ENCODE measurements at regions not wholly inside any gene's neighbourhood (a gene's known extent, or its start where the extent isn't known, plus 50 kb on each side); places are given as distances from the start of the nearest gene placed in this dataset.

DNA sequence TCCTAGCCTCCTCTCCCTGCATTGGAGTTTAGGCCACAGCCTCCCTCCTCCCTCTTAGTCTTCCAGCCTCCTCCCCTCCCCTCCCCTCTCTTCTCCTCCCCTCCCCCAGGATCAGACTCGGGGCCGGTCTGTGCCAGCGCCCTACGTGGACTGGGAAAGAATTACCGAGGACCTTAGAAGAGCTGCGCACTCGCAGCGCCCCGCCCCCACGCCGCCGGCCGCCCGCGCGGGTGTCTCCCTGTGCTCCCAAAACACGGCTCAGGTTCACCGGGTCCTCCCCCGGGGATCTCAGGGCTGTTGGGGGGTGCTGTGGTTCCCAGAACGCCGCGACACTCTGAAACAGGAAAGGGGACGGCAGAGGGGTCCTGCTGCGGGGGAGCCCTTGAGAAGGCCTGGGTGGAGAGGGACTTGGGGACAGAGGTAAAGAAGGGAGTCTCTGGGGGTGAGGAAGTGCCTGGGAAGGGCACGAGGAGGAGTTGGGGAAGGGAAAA, 122.3 kb upstream of the TBL1X start:
- no peak overlapping the region for H3K4me3 ChIP-seq (ENCODE audit: low read depth, low read length)
- no peak for TF ChIP-seq CTCF (IDR thresholded peaks at IDR 0.05; ENCODE audit: borderline replicate concordance, insufficient read depth, low read depth, low read length)

DNA sequence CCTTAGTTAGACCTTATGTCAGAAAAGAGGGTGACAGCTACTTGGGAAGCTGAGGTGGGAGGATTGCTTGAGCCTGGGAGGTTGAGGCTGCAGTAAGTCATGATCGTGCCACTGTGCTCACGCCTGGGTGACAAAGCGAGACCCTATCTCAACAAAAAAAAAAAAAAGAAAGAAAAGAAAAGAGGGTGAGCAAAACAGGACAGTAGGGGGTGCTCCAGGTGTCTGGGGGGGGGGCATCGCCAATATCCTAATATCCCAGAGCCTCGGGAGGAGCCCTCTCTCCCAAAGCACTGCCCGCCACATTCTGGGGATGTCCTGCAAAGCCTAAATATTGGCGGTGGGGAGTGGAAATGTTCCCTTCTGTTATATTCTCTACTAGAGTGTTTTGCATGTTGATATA, 120.9 kb upstream of the TBL1X start:
- no peak overlapping the region for H3K4me3 ChIP-seq (ENCODE audit: low read depth, low read length)
- no peak for TF ChIP-seq CTCF (IDR thresholded peaks at IDR 0.05; ENCODE audit: borderline replicate concordance, insufficient read depth, low read depth, low read length)

GRCh38 chrX:9345957-9346356, 118.9 kb upstream of the TBL1X start:
- no peak overlapping the region for H3K4me3 ChIP-seq (ENCODE audit: low read depth, low read length)
- no peak for TF ChIP-seq CTCF (IDR thresholded peaks at IDR 0.05; ENCODE audit: borderline replicate concordance, insufficient read depth, low read depth, low read length)

DNA sequence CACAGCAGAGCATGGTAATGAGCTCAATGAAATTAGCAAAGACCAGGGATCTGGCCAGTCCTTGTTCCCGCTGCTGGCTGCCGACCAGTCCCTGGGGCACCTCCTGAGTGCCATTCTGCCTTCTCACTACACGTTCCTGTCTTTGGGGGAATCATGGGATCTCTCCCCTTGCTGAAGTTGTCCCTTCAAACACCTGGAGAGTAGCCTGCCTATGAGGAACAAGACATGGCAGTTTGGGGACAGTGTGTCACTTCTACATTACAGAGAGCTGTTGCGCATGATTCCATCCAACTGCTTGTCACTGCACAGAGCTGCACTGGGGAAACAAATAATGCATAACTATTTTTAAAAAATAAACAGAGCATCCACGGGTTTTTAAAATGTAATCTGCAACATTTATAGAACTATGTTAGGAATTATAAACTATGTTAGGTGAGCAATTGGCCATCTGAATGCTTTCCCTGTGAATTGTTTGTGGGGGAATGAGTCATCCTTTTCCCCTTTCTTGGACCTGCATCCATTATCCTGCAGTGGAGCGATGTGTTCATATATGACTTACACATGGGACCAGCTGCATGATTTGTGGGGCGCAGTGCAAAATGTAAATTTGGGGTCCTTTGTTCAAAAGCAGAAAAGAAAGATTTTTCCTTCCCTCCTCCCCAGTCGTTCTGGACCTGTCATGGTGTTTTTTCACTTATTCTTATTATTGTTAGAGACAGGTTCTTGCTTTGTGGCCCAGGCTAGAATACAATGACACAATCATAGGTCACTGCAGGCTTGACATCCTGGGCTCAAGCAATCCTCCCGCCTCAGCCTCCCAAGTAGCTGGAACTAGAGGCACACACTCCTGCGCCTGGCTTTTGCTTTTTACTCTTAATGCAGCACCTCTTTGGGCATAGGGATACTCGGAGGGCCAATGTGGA, 115.0 kb upstream of the TBL1X start:
- TF ChIP-seq CTCF (IDR thresholded peaks at IDR 0.05; ENCODE audit: borderline replicate concordance, insufficient read depth, low read depth, low read length), result no peak
- H3K4me3 ChIP-seq (ENCODE audit: low read depth, low read length), result no peak overlapping the region

GRCh38 chrX:9351126-9351525, 113.7 kb upstream of the TBL1X start:
- no peak overlapping the region for H3K4me3 ChIP-seq (ENCODE audit: low read depth, low read length)
- TF ChIP-seq CTCF (IDR thresholded peaks at IDR 0.05; ENCODE audit: borderline replicate concordance, insufficient read depth, low read depth, low read length), result no peak

GRCh38 chrX:9352243-9352642, 112.6 kb upstream of the TBL1X start:
- TF ChIP-seq CTCF (IDR thresholded peaks at IDR 0.05; ENCODE audit: borderline replicate concordance, insufficient read depth, low read depth, low read length), result no peak

More at GRCh38 chrX:9352243-9352642, 112.6 kb upstream of the TBL1X start:
- no peak overlapping the region for H3K4me3 ChIP-seq (ENCODE audit: low read depth, low read length)

Data from GM12875 (cell line).